ENCODE measurements at regions not wholly inside any gene's neighbourhood (a gene's known extent, or its start where the extent isn't known, plus 50 kb on each side); places are given as distances from the start of the nearest gene placed in this dataset.

GRCh38 chr6:139539852-139540251, 165.4 kb upstream of the CITED2 start:
- no peak for DNase-seq (ENCODE audit: low read depth)

DNA sequence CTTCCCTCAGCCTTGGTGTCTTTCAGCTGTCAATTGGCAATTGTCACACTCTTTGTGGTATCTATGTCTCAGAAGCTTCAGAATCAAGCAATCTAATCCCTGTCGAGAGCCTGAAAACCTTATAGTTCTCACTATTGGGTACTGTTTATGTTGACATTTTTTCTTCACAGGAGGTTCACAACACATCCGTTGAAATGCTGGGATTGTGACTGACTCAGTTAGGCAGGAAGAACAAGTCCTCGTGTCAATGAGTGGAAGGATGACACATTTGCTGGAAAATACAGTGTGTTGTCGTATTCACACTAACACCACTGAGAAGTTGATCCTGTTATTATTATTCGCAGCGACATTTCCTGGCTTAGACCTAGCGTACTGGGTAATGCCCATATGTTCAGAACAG, 163.9 kb upstream of the CITED2 start:
- no peak for DNase-seq (ENCODE audit: low read depth)

DNA sequence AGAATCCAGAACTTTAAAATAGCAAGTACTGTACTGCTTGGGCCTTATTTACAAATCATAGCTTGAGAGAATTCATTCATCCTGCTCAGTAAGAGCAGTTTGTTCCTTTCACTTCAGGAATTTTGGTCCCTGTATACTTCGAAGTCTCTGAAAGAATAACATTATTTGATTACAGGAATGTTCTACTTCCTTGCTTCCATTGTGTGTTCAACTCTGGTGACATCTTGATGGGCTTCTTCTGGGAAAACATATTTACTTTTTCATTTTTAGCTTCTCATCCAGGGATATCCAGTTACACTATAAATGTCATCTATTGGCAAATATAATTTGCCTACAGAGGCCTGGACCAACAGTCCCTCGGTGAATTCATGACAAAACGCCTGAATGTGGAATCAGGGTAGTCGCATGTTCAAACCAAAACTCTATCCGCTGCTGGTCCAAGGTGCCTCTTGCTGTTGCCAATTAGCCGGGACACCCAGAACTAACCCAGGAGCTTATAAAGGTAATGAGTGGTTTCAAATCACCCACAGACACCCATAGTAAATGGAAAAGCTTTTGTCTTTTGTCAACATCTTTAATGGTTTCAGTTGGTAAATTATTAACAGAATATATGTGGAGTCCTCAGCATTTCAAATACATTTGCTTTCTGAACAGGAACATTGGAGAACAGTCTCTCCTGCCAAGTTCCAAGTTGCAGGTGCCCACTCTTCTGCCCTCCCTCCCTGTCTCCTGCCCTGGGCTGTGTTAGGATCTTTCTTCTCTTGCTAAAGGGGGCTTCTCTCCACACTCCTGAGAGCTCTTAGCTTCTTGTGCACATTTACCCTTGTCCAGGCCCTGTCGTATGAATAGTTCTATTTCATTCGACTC, 162.5 kb upstream of the CITED2 start:
- no peak for DNase-seq (ENCODE audit: low read depth)

DNA sequence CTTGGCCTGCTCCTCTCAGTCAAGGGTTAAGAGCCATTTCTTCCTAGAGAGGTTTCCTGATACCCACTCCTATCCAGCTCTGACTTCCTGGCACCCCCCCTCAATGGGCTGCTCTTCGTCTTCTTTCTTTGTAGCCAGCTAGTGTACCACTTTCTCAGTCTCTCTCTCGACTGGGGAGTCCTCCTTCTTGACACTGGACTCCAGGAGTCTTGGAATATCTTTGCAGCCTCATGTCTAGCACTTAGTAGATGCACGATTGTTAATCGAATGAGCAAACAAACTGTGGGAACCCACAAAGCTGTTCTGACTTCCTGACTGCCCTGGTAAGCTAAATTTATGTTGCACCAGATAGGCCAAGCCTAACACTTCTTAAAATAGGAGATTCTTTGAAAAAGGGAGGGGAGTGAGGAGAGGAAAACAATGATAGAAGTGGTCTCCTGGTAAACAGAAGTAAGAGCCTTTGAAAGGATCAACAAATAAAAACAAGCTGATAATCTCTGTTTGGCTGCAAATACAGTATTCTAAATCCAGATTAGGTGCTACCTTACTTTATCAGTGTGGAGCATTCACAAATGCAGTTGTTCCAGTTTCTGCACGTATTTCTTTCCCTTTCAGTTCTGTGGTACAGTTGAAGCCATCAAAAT, 160.1 kb upstream of the CITED2 start:
- DNase-seq (ENCODE audit: low read depth): peak; percentile 83

DNA sequence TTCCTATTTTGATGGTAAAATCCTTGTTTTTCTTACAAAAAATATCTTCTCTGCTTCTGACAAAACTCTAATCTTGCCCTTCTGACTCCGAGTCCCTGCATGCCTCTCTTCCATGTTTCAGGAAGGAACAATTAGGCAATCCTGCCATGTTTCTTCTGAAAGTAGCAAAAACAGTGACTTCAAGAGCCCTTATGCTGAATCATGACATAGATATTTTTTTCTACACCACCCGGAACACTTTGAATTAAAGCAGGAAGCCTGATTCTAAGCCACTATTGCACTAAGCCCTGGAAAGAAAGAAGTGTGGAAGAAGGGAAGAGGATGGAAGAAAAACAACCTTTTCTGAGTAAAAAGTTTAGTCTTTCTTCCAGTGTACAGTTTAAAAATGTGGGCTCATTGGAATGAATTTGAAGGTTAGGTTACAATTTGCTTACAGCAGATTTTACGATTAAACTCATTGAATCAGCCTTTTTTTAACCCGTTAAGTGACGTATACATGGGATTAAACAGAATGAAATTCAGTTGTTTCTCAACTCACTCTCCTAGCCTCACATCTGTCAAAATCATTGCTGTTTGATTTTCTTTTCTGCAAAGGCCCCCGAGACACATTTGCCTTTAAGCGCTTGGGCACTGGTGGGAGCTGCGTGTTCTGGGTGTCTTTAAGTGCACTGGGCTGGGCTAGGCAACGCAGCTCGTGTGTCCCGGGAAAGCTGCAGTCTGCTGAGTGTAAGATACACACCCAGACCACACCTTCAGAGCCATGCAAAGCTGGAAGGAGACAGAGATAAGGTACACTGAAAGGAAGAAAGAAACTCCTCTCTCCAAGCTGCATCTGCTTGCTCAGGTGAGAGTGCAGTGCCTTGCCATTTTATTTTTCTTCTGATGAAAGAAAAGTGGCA, 159.4 kb upstream of the CITED2 start:
- DNase-seq (ENCODE audit: low read depth): peak; percentile 44

- no peak for DNase-seq (ENCODE audit: low read depth)
Observed at GRCh38 chr6:139533171-139533570, 158.7 kb upstream of the CITED2 start.

GRCh38 chr6:139531148-139532115, 157.0 kb upstream of the CITED2 start:
- no peak for DNase-seq (ENCODE audit: low read depth)

GRCh38 chr6:139530561-139530960, 156.1 kb upstream of the CITED2 start:
- DNase-seq (ENCODE audit: low read depth): no peak

- no peak for DNase-seq (ENCODE audit: low read depth)
Observed at GRCh38 chr6:139529420-139529819, 155.0 kb upstream of the CITED2 start.

- no peak for DNase-seq (ENCODE audit: low read depth)
Observed at GRCh38 chr6:139528471-139528870, 154.0 kb upstream of the CITED2 start.

DNA sequence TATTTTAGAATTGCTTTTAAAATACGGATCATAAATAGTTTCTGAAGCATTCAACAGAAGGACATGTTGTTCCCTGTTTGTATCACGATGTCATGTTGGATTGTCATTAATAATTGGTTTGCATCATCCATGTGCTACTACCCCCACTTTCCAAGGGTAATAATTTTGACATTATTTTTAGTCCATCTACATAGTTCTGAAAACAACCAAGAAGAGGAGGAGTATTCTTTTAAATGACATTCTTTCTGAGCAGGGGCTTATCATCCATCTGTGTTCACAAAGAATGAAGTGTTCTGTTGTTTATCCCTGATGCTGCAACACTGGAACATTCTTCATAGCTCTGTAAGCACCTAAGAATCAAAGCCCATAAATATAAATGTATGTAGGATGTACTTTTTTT, 151.0 kb upstream of the CITED2 start:
- no peak for DNase-seq (ENCODE audit: low read depth)

- no peak for DNase-seq (ENCODE audit: low read depth)
Observed at GRCh38 chr6:139523986-139524385, 149.5 kb upstream of the CITED2 start.

GRCh38 chr6:139522511-139523220, 148.2 kb upstream of the CITED2 start:
- DNase-seq (ENCODE audit: low read depth): no peak

- DNase-seq (ENCODE audit: low read depth): no peak
Observed at GRCh38 chr6:139521338-139521737, 146.9 kb upstream of the CITED2 start.

DNA sequence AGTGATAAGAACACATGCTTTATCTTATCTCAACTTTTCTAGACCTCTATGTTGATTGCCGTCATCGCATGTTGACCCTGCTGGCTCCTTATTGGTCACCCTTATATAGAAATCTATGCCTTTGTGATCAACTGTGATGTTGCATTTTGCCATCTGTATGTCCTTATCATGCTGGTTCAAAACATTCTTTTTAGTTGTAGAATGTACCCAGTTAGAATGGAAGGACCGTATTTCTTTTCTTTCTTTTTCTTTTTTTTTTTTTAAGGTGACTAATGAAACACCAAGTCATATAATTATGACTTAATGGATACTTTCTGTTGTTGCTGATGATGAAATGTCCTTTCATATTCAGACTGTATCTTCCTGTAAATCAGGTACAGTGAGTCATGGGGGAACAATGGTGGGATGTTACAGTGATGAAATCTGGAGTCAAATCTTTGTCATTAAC, 145.9 kb upstream of the CITED2 start:
- no peak for DNase-seq (ENCODE audit: low read depth)

- DNase-seq (ENCODE audit: low read depth): no peak
Observed at GRCh38 chr6:139519571-139520031, 145.2 kb upstream of the CITED2 start.

DNA sequence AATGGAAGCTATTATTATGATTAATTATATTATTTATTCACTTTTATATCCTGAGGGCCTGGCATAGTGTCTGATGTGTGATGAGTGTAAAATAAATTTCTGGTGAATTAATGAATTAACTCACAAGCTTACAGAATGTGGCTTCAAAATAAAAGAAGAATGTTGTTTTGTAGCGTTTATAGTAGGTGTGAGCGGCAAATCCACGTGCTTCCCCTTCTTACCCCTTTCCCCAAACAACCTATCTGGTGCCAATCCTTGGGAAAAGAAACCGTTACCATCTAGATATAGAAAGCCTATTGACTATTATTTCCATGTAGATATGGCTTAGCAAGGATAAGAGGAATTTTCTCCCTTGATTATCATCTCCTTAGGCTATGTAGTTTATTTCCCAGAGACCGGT, 144.6 kb upstream of the CITED2 start:
- DNase-seq (ENCODE audit: low read depth): no peak

GRCh38 chr6:139518556-139519091, 144.2 kb upstream of the CITED2 start:
- peak; percentile 73 for DNase-seq (ENCODE audit: low read depth)

- peak; percentile 85 for DNase-seq (ENCODE audit: low read depth)
Observed at GRCh38 chr6:139517998-139518555, 143.6 kb upstream of the CITED2 start.

DNA sequence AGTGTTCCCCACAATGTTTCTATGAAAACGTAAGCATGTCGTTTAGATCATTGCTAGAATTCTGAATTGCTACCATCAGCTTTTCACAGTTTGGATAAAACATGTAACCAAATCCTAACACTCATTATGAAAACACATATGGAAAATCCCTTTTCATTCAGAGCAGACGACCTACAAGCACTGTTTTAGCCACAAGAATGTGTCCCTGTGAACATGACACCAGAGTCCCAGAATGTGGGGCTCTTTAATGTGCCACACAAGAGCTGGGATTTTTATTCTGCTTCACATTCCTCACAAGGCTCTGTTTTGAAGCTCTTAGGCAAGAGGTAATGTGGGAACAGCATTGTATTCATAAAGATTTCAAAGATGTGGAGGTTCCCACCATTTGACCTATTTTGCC, 141.1 kb upstream of the CITED2 start:
- DNase-seq (ENCODE audit: low read depth): no peak
